OCI-LY3 (cell line): ENCODE measurements at regions not wholly inside any gene's neighbourhood (a gene's known extent, or its start where the extent isn't known, plus 50 kb on each side); places are given as distances from the start of the nearest gene placed in this dataset.

ENCODE experiments used
- H2AFZ ChIP-seq: fragments of 200-600, 300-600 bp; shearing (Covaris generic); 2 replicates; pipeline ENCODE4 v1.6.0; 2014; ENCODE audit warnings: antibody characterized with exemption, low read depth, low read length
- H3K27ac ChIP-seq: fragments of 200-600, 300-600 bp; sonication (generic); 2 replicates; pipeline ENCODE4 v1.5.1; 2014; ENCODE audit warnings: mild to moderate bottlenecking, low read length, moderate library complexity, mixed read lengths
- H3K27me3 ChIP-seq: fragments of 200-600, 300-600 bp; sonication (generic); 2 replicates; pipeline ENCODE4 v1.6.1; 2014; ENCODE audit warnings: low read depth, low read length, mixed read lengths
- H3K36me3 ChIP-seq: fragments of 200-600, 300-600 bp; sonication (generic); replicated peaks from 2 replicates; pipeline ENCODE3; 2014; ENCODE audit warnings: low read depth, low read length, mixed read lengths
- H3K4me1 ChIP-seq: fragments of 300-600, 200-600 bp; sonication (generic); 2 replicates; pipeline ENCODE4 v1.6.1; 2014; ENCODE audit warnings: low read length, mixed read lengths
- H3K4me2 ChIP-seq: fragments of 200-600, 300-600 bp; sonication (generic); 2 replicates; pipeline ENCODE4 v1.6.1; 2014; ENCODE audit warnings: low read length, mixed read lengths
- H3K4me3 ChIP-seq: fragments of 300-600, 200-600 bp; sonication (generic); 2 replicates; pipeline ENCODE4 v1.5.1; 2014; ENCODE audit warnings: antibody characterized with exemption, mild to moderate bottlenecking, low read length, moderate library complexity
- H3K79me2 ChIP-seq: fragments of 300-600, 200-600 bp; shearing (Covaris generic); 2 replicates; pipeline ENCODE4 v1.6.1; 2014; ENCODE audit warnings: mild to moderate bottlenecking, low read length, mixed read lengths
- H3K9ac ChIP-seq: fragments of 300-600, 200-600 bp; shearing (Covaris generic); 2 replicates; pipeline ENCODE4 v1.6.0; 2014; ENCODE audit warnings: mild to moderate bottlenecking, low read length, moderate library complexity
- H3K9me3 ChIP-seq: fragments of 200-600, 300-600 bp; shearing (Covaris generic); 2 replicates; pipeline ENCODE4 v1.6.1; 2014; ENCODE audit warnings: low read length, mixed read lengths; ENCODE audit not compliant: insufficient read depth
- H4K20me1 ChIP-seq: fragments of 200-600, 300-600 bp; sonication (generic); 2 replicates; pipeline ENCODE4 v1.6.1; 2016; ENCODE audit warnings: low read length, mixed read lengths; ENCODE audit not compliant: insufficient read depth
- CTCF ChIP-seq: fragments of 200-600, 300-600 bp; sonication (generic); IDR thresholded peaks from 2 replicates; pipeline ENCODE4 v1.5.1; 2014; ENCODE audit warnings: antibody characterized with exemption, low read length, low read depth
- EZH2phosphoT487 ChIP-seq: fragments of 200-600 bp; shearing (Covaris generic); IDR thresholded peaks from 2 replicates; pipeline ENCODE4 v1.6.1; 2018; ENCODE audit warnings: antibody characterized with exemption, mixed run types, low read depth

- H3K27me3 ChIP-seq: no peaks in the 10 kb centered on the region
- no peak overlapping the region for H3K9ac ChIP-seq
- H3K4me3 ChIP-seq: no peak overlapping the region
- no peaks in the 10 kb centered on the region for H3K79me2 ChIP-seq
- no peaks in the 10 kb centered on the region for H3K9me3 ChIP-seq
- no peak overlapping the region for H3K4me2 ChIP-seq
- H4K20me1 ChIP-seq: no peaks in the 10 kb centered on the region
- H3K27ac ChIP-seq: no peak overlapping the region
- H2AFZ ChIP-seq: no peak overlapping the region
- H3K36me3 ChIP-seq: no peaks in the 10 kb centered on the region
- TF ChIP-seq CTCF (no peak), EZH2phosphoT487 (no peak)
- no peaks in the 10 kb centered on the region for H3K4me1 ChIP-seq
Observed at GRCh38 chr6:147972448-147972847, 370.2 kb upstream of the SASH1 start.

GRCh38 chr6:147973806-147974205 lies 368.8 kb upstream of the SASH1 start:
- Histone ChIP-seq H3K4me3 (no peak overlapping the region), H4K20me1 (no peaks in the 10 kb centered on the region)

GRCh38 chr6:147974376-147974775 lies 368.3 kb upstream of the SASH1 start:
- H3K9ac ChIP-seq: no peak overlapping the region
- no peaks in the 10 kb centered on the region for H3K79me2 ChIP-seq
- no peaks in the 10 kb centered on the region for H3K36me3 ChIP-seq
- H3K27me3 ChIP-seq: no peaks in the 10 kb centered on the region
- H3K4me3 ChIP-seq: no peak overlapping the region
- no peak overlapping the region for H3K27ac ChIP-seq
- H3K4me2 ChIP-seq: no peak overlapping the region
- H3K9me3 ChIP-seq: no peaks in the 10 kb centered on the region
- no peaks in the 10 kb centered on the region for H4K20me1 ChIP-seq
- H2AFZ ChIP-seq: no peak overlapping the region
- TF ChIP-seq CTCF (no peak), EZH2phosphoT487 (no peak)
- H3K4me1 ChIP-seq: no peaks in the 10 kb centered on the region

More at GRCh38 chr6:147973806-147974205, 368.8 kb upstream of the SASH1 start:
- TF ChIP-seq EZH2phosphoT487 (no peak), CTCF (no peak)
- Histone ChIP-seq H3K79me2 (no peaks in the 10 kb centered on the region), H3K9ac (no peak overlapping the region), H3K4me2 (no peak overlapping the region), H3K4me1 (no peaks in the 10 kb centered on the region), H2AFZ (no peak overlapping the region), H3K27me3 (no peaks in the 10 kb centered on the region), H3K36me3 (no peaks in the 10 kb centered on the region), H3K9me3 (no peaks in the 10 kb centered on the region), H3K27ac (no peak overlapping the region)

- no peak overlapping the region for H2AFZ ChIP-seq
- no peaks in the 10 kb centered on the region for H3K27me3 ChIP-seq
- H4K20me1 ChIP-seq: no peaks in the 10 kb centered on the region
- H3K9ac ChIP-seq: no peak overlapping the region
- H3K79me2 ChIP-seq: no peaks in the 10 kb centered on the region
- H3K4me3 ChIP-seq: no peak overlapping the region
- no peaks in the 10 kb centered on the region for H3K4me1 ChIP-seq
- no peak for TF ChIP-seq EZH2phosphoT487
- TF ChIP-seq CTCF: no peak
- H3K27ac ChIP-seq: no peak overlapping the region
- no peaks in the 10 kb centered on the region for H3K9me3 ChIP-seq
- H3K4me2 ChIP-seq: no peak overlapping the region
- no peaks in the 10 kb centered on the region for H3K36me3 ChIP-seq
Observed at GRCh38 chr6:147977851-147978465, 364.7 kb upstream of the SASH1 start.
